AG09309 (cell line): ENCODE measurements at regions not wholly inside any gene's neighbourhood (a gene's known extent, or its start where the extent isn't known, plus 50 kb on each side); places are given as distances from the start of the nearest gene placed in this dataset.
A peak's percentile ranks its signal among the peaks of the same experiment; 100 is the strongest.

Source experiments
- DNase-seq: peaks from one replicate; pipeline ENCODE4 v3.0.0-alpha.2; 2010; ENCODE audit warnings: low read depth
- H3K4me3 ChIP-seq: 2 replicates; pipeline ENCODE4 v1.5.1; 2011; ENCODE audit warnings: mild to moderate bottlenecking, low read depth, low read length, moderate library complexity; ENCODE audit not compliant: control insufficient read depth
- CTCF ChIP-seq: IDR thresholded peaks from 2 replicates; pipeline ENCODE4 v1.5.1; 2011; ENCODE audit warnings: mild to moderate bottlenecking, low read depth, low read length, inconsistent platforms; ENCODE audit not compliant: insufficient read depth, control insufficient read depth; ENCODE audit errors: missing control alignments

GRCh38 chr1:218664385-218665170, 319.4 kb downstream of the TGFB2 start:
- DNase-seq: no peak
- no peak for TF ChIP-seq CTCF
- H3K4me3 ChIP-seq: no peak overlapping the region

- no peak for TF ChIP-seq CTCF
- DNase-seq: peak; percentile 43
- no peak overlapping the region for H3K4me3 ChIP-seq
Measured at GRCh38 chr1:218665221-218665620, 320.1 kb downstream of the TGFB2 start.

GRCh38 chr1:218666263-218666662, 321.1 kb downstream of the TGFB2 start:
- TF ChIP-seq CTCF: no peak
- no peak overlapping the region for H3K4me3 ChIP-seq

DNA sequence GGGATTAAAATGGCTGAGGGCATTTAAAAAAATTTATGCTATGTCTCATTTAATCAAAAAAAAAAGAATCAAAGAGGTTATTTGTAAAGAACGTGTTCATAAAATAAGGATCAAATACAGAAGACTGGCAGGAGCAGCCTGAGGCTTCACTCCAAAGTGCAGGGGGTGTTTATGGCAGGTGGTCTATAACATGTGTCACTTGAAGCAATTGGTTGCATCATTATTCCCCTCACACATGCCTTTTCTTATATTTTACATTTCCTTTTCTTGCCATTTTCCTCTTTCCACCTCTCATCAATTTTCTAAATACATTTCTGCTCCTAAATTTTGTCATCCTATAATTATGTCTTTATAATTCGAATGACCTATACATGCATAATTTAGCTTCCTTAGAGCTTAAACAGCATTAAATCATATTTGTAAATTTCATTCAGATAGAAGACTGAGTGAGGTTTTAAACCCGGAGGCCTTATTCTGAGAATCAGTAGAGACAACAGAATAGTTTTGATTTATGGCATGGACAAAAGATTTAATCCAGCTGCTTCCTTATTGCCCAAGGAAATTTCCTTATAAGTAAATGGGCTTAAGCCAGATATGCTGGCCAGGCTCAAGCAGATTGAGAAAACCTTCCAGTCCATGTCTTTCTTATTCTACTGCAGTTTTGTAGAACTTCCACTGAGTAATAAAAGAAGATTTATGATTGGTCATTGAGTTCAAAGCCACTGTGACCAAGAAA, 322.8 kb downstream of the TGFB2 start:
- no peak overlapping the region for H3K4me3 ChIP-seq
- no peak for DNase-seq
- TF ChIP-seq CTCF: no peak

More at GRCh38 chr1:218666263-218666662, 321.1 kb downstream of the TGFB2 start:
- no peak for DNase-seq

- H3K4me3 ChIP-seq: no peak overlapping the region
- DNase-seq: no peak
- no peak for TF ChIP-seq CTCF
Measured at GRCh38 chr1:218669431-218669830, 324.3 kb downstream of the TGFB2 start.

- no peak for TF ChIP-seq CTCF
- no peak for DNase-seq
- no peak overlapping the region for H3K4me3 ChIP-seq
Measured at GRCh38 chr1:218670875-218671274, 325.7 kb downstream of the TGFB2 start.
